Hepatocyte (in vitro differentiated cells): ENCODE measurements at regions not wholly inside any gene's neighbourhood (a gene's known extent, or its start where the extent isn't known, plus 50 kb on each side); places are given as distances from the start of the nearest gene placed in this dataset.

Experiments
- DNase-seq: peaks from one replicate; pipeline ENCODE4 v3.0.0-alpha.2; 2016; ENCODE audit warnings: low spot score
- H2AFZ ChIP-seq: fragments of 200-600 bp; sonication (generic); 2 replicates; pipeline ENCODE4 v1.6.0; 2016; ENCODE audit warnings: antibody characterized with exemption, mild to moderate bottlenecking
- H3K27ac ChIP-seq: fragments of 200-600 bp; sonication (generic); 2 replicates; pipeline ENCODE4 v1.5.1; 2016; ENCODE audit warnings: mild to moderate bottlenecking
- H3K27me3 ChIP-seq: fragments of 200-600 bp; sonication (generic); 2 replicates; pipeline ENCODE4 v1.6.1; 2016
- H3K36me3 ChIP-seq: fragments of 200-600 bp; sonication (generic); replicated peaks from 2 replicates; pipeline ENCODE4 v1.5.1; 2016; ENCODE audit warnings: low read depth; ENCODE audit not compliant: insufficient read depth
- H3K4me1 ChIP-seq: fragments of 200-600 bp; sonication (generic); 2 replicates; pipeline ENCODE4 v1.5.1; 2016; ENCODE audit warnings: mild to moderate bottlenecking, moderate library complexity; ENCODE audit not compliant: insufficient read depth
- H3K4me2 ChIP-seq: fragments of 200-600 bp; sonication (generic); 2 replicates; pipeline ENCODE4 v1.6.0; 2016
- H3K4me3 ChIP-seq: fragments of 200-600 bp; sonication (generic); 2 replicates; pipeline ENCODE4 v1.5.1; 2016; ENCODE audit warnings: mild to moderate bottlenecking
- H3K79me2 ChIP-seq: fragments of 200-600 bp; sonication (generic); 2 replicates; pipeline ENCODE4 v1.6.0; 2017; ENCODE audit warnings: mild to moderate bottlenecking
- H3K9me2 ChIP-seq: fragments of 200-600 bp; sonication (generic); replicated peaks from 2 replicates; pipeline ENCODE4 v1.6.0; 2017; ENCODE audit warnings: mild to moderate bottlenecking; ENCODE audit not compliant: insufficient read depth
- H3K9me3 ChIP-seq: fragments of 200-600 bp; sonication (generic); 2 replicates; pipeline ENCODE4 v1.5.1; 2016; ENCODE audit warnings: low read depth, mild to moderate bottlenecking
- H4K20me1 ChIP-seq: fragments of 200-600 bp; sonication (generic); 2 replicates; pipeline ENCODE4 v1.6.0; 2016; ENCODE audit warnings: mild to moderate bottlenecking; ENCODE audit not compliant: insufficient read depth, poor library complexity, severe bottlenecking
- EZH2 ChIP-seq: fragments of 200-600 bp; sonication (generic); IDR thresholded peaks from 2 replicates; pipeline ENCODE4 v1.6.1; 2016; ENCODE audit warnings: antibody characterized with exemption, mild to moderate bottlenecking, borderline replicate concordance
- EZH2phosphoT487 ChIP-seq: fragments of 200-600 bp; sonication (generic); IDR thresholded peaks from one replicate; pipeline ENCODE4 v1.6.1; 2018; ENCODE audit warnings: antibody characterized with exemption, mild to moderate bottlenecking, low read depth, moderate library complexity; ENCODE audit not compliant: unreplicated experiment, severe bottlenecking
- WGBS: methylation state at CpG from one replicate; pipeline ENCODE4 v1.1.6; 2016; ENCODE audit warnings: low lambda C conversion rate; ENCODE audit errors: missing lambda C conversion rate; 5-methylcytosine and 5-hydroxymethylcytosine counted together
- TF ChIP-seq, protein P1 (sequence below): fragments of 200-600 bp; sonication (generic); IDR thresholded peaks from 2 replicates; pipeline ENCODE4 v1.5.1; 2016; ENCODE audit warnings: antibody characterized with exemption, mild to moderate bottlenecking; ENCODE audit not compliant: poor library complexity

DNA sequence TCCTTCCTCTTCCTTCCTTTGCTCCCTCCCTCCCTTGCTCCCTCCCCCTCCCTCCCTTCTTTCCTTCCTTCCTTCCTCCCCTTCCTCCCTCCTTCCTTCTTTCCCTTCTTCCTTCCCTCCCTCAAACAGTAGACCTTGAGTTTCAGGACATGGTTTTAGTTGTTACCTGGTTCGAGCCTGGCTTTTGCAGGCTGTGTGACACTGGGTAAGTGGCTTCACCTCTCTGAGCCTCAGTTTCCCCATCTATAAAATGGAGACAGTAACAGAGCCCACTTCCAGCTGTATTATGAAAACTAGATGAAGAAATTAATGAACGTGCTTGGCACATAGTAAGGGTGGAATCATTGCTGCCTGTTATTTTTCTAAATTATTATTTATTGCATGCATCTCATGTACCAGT lies 171.0 kb upstream of the LHX5 start:
- peaks cover 58% of the 10 kb centered on the region for H3K27me3 ChIP-seq
- no peaks in the 10 kb centered on the region for H3K4me1 ChIP-seq
- 68% methylated on average over 2 of the region's 2 CpGs for WGBS
- H3K9me3 ChIP-seq, result no peaks in the 10 kb centered on the region
- no peak overlapping the region for H3K27ac ChIP-seq
- no peak overlapping the region for H3K4me3 ChIP-seq
- no peaks in the 10 kb centered on the region for H3K9me2 ChIP-seq
- H3K79me2 ChIP-seq, result no peaks in the 10 kb centered on the region
- no peak overlapping the region for H3K4me2 ChIP-seq
- H2AFZ ChIP-seq, result no peak overlapping the region
- TF ChIP-seq EZH2, result no peak
- TF ChIP-seq, protein P1, sequence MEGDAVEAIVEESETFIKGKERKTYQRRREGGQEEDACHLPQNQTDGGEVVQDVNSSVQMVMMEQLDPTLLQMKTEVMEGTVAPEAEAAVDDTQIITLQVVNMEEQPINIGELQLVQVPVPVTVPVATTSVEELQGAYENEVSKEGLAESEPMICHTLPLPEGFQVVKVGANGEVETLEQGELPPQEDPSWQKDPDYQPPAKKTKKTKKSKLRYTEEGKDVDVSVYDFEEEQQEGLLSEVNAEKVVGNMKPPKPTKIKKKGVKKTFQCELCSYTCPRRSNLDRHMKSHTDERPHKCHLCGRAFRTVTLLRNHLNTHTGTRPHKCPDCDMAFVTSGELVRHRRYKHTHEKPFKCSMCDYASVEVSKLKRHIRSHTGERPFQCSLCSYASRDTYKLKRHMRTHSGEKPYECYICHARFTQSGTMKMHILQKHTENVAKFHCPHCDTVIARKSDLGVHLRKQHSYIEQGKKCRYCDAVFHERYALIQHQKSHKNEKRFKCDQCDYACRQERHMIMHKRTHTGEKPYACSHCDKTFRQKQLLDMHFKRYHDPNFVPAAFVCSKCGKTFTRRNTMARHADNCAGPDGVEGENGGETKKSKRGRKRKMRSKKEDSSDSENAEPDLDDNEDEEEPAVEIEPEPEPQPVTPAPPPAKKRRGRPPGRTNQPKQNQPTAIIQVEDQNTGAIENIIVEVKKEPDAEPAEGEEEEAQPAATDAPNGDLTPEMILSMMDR, result no peak
- TF ChIP-seq EZH2phosphoT487, result no peak
- no peak for DNase-seq
- H4K20me1 ChIP-seq, result no peaks in the 10 kb centered on the region
- H3K36me3 ChIP-seq, result no peaks in the 10 kb centered on the region

DNA sequence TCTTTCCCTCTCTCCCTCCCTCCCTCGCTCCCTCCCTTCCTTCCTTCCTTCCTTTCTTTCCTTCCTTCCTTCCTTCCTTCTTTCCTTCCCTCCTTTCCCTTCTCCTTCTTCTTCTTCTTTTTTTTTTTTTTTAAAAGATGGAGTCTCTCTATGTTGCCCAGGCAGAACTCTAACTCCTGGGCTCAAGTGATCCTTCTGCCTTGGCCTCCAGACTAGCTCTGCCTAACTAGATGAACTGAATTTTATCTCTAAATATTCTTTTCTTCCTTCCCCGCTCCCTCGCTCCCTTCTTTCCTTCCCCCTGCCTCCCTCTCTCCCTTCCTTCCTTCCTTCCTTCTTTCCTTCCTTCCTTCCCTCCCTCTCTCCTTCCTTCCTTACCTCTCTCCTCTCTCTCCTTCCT lies 170.5 kb upstream of the LHX5 start:
- Histone ChIP-seq H3K4me3 (no peak overlapping the region), H3K79me2 (no peaks in the 10 kb centered on the region), H3K27ac (no peak overlapping the region), H3K4me1 (no peaks in the 10 kb centered on the region), H3K27me3 (peaks cover 63% of the 10 kb centered on the region), H3K9me2 (no peaks in the 10 kb centered on the region), H3K9me3 (no peaks in the 10 kb centered on the region), H3K36me3 (no peaks in the 10 kb centered on the region), H3K4me2 (no peak overlapping the region), H2AFZ (no peak overlapping the region), H4K20me1 (no peaks in the 10 kb centered on the region)
- TF ChIP-seq EZH2phosphoT487, result no peak
- TF ChIP-seq, protein P1, result no peak
- no peak for TF ChIP-seq EZH2
- 100% methylated on average over 1 of the region's 3 CpGs for WGBS
- DNase-seq, result no peak

- peaks cover 67% of the 10 kb centered on the region for H3K27me3 ChIP-seq
- TF ChIP-seq, protein P1, result no peak
- TF ChIP-seq EZH2 (no peak), EZH2phosphoT487 (no peak)
- H3K79me2 ChIP-seq, result no peaks in the 10 kb centered on the region
Observed at GRCh38 chr12:113641426-113642030, 169.9 kb upstream of the LHX5 start.

GRCh38 chr12:113640837-113641236 lies 169.2 kb upstream of the LHX5 start:
- TF ChIP-seq, protein P1, result no peak
- TF ChIP-seq EZH2, result no peak
- TF ChIP-seq EZH2phosphoT487, result no peak
- H3K4me1 ChIP-seq, result no peaks in the 10 kb centered on the region
- H3K27me3 ChIP-seq, result peaks cover 74% of the 10 kb centered on the region
- no peak overlapping the region for H3K4me2 ChIP-seq
- H4K20me1 ChIP-seq, result no peaks in the 10 kb centered on the region
- no peak overlapping the region for H3K27ac ChIP-seq
- no peak overlapping the region for H2AFZ ChIP-seq
- no peaks in the 10 kb centered on the region for H3K9me3 ChIP-seq
- 70% methylated on average over 5 of the region's 5 CpGs for WGBS
- H3K79me2 ChIP-seq, result no peaks in the 10 kb centered on the region
- H3K36me3 ChIP-seq, result no peaks in the 10 kb centered on the region
- H3K9me2 ChIP-seq, result no peaks in the 10 kb centered on the region
- H3K4me3 ChIP-seq, result no peak overlapping the region
- DNase-seq, result no peak

More at GRCh38 chr12:113641426-113642030, 169.9 kb upstream of the LHX5 start:
- H3K36me3 ChIP-seq, result no peaks in the 10 kb centered on the region
- no peak overlapping the region for H2AFZ ChIP-seq
- H4K20me1 ChIP-seq, result no peaks in the 10 kb centered on the region
- no peak overlapping the region for H3K4me2 ChIP-seq
- H3K4me3 ChIP-seq, result no peak overlapping the region
- no peaks in the 10 kb centered on the region for H3K4me1 ChIP-seq
- H3K9me3 ChIP-seq, result no peaks in the 10 kb centered on the region
- no peaks in the 10 kb centered on the region for H3K9me2 ChIP-seq
- WGBS, result 35% methylated on average over 11 of the region's 11 CpGs
- H3K27ac ChIP-seq, result no peak overlapping the region
- no peak for DNase-seq
